Activated T-helper 2 cell treated with anti-CD3 and anti-CD28 coated beads, Interferon-gamma antibody, Interleukin-2, Interleukin-4, amounts not matched to agents 10 μg/mL and 5 μg/mL and 100 μg/mL, durations not matched to agents 14 hours and 24 hours and 36 hours (primary cell): ENCODE measurements at regions not wholly inside any gene's neighbourhood (a gene's known extent, or its start where the extent isn't known, plus 50 kb on each side); places are given as distances from the start of the nearest gene placed in this dataset.

Experiments
- DNase-seq: peaks from one replicate; pipeline ENCODE4 v3.0.0; 2021; ENCODE audit warnings: low spot score
- H3K27ac Mint-ChIP-seq: one replicate; pipeline ENCODE4 v1.8.0; 2021; ENCODE audit warnings: mixed read lengths
- H3K27me3 Mint-ChIP-seq: one replicate; pipeline ENCODE4 v1.8.0; 2021; ENCODE audit warnings: low read depth, mixed read lengths
- H3K36me3 Mint-ChIP-seq: one replicate; pipeline ENCODE4 v1.8.0; 2021; ENCODE audit warnings: low read depth, mixed read lengths
- H3K4me1 Mint-ChIP-seq: one replicate; pipeline ENCODE4 v1.8.0; 2021; ENCODE audit warnings: low read depth, mixed read lengths
- H3K4me3 Mint-ChIP-seq: one replicate; pipeline ENCODE4 v1.8.0; 2021; ENCODE audit warnings: low read depth, mild to moderate bottlenecking, moderate library complexity, mixed read lengths
- H3K9me3 Mint-ChIP-seq: one replicate; pipeline ENCODE4 v1.8.0; 2021; ENCODE audit warnings: mixed read lengths
- intact Hi-C: fragments of 100-400 bp; cut with micrococcal nuclease; formaldehyde crosslinking; loops from one replicate; pipeline ENCODE4 v1.15.1; 2023

- Mint-ChIP-seq H3K4me3 (no peak overlapping the region), H3K27ac (no peak overlapping the region), H3K27me3 (peaks cover 8% of the 10 kb centered on the region), H3K4me1 (no peaks in the 10 kb centered on the region), H3K9me3 (no peaks in the 10 kb centered on the region), H3K36me3 (no peaks in the 10 kb centered on the region)
- DNase-seq = no peak
- intact Hi-C loops = no loop called here
Observed at GRCh38 chr14:66137081-66137480, 349.1 kb upstream of the CCDC196 start.

GRCh38 chr14:66139432-66139831 is 346.7 kb upstream of the CCDC196 start:
- no peaks in the 10 kb centered on the region for H3K9me3 Mint-ChIP-seq
- H3K27ac Mint-ChIP-seq = no peak overlapping the region
- H3K27me3 Mint-ChIP-seq = peaks cover 11% of the 10 kb centered on the region
- intact Hi-C loops = no loop called here
- no peak for DNase-seq
- H3K4me1 Mint-ChIP-seq = no peaks in the 10 kb centered on the region
- H3K36me3 Mint-ChIP-seq = no peaks in the 10 kb centered on the region
- no peak overlapping the region for H3K4me3 Mint-ChIP-seq

- intact Hi-C loops = no loop called here
- Mint-ChIP-seq H3K36me3 (no peaks in the 10 kb centered on the region), H3K4me1 (no peaks in the 10 kb centered on the region), H3K27me3 (peaks cover 12% of the 10 kb centered on the region), H3K27ac (no peak overlapping the region), H3K4me3 (no peak overlapping the region), H3K9me3 (no peaks in the 10 kb centered on the region)
- DNase-seq = no peak
Observed at GRCh38 chr14:66140213-66140918, 345.8 kb upstream of the CCDC196 start.

GRCh38 chr14:66140963-66141362 is 345.2 kb upstream of the CCDC196 start:
- Mint-ChIP-seq H3K27me3 (peaks cover 12% of the 10 kb centered on the region), H3K4me1 (no peaks in the 10 kb centered on the region), H3K4me3 (no peak overlapping the region), H3K9me3 (no peaks in the 10 kb centered on the region), H3K27ac (no peak overlapping the region), H3K36me3 (no peaks in the 10 kb centered on the region)
- no peak for DNase-seq
- intact Hi-C loops = no loop called here

GRCh38 chr14:66141733-66142132 is 344.4 kb upstream of the CCDC196 start:
- H3K27ac Mint-ChIP-seq = no peak overlapping the region
- intact Hi-C loops = no loop called here
- H3K4me3 Mint-ChIP-seq = no peak overlapping the region
- H3K4me1 Mint-ChIP-seq = no peaks in the 10 kb centered on the region
- no peaks in the 10 kb centered on the region for H3K9me3 Mint-ChIP-seq
- peaks cover 12% of the 10 kb centered on the region for H3K27me3 Mint-ChIP-seq
- H3K36me3 Mint-ChIP-seq = no peaks in the 10 kb centered on the region
- DNase-seq = no peak

GRCh38 chr14:66143387-66144112 is 342.6 kb upstream of the CCDC196 start:
- Mint-ChIP-seq H3K4me3 (no peak overlapping the region), H3K4me1 (no peaks in the 10 kb centered on the region), H3K27ac (no peak overlapping the region), H3K27me3 (peaks cover 20% of the 10 kb centered on the region), H3K9me3 (no peaks in the 10 kb centered on the region), H3K36me3 (no peaks in the 10 kb centered on the region)
- DNase-seq = no peak
- intact Hi-C loops = no loop called here

GRCh38 chr14:66152302-66152701 is 333.9 kb upstream of the CCDC196 start:
- Mint-ChIP-seq H3K9me3 (no peaks in the 10 kb centered on the region), H3K4me1 (no peaks in the 10 kb centered on the region), H3K4me3 (no peak overlapping the region), H3K36me3 (no peaks in the 10 kb centered on the region), H3K27me3 (peaks cover 12% of the 10 kb centered on the region), H3K27ac (no peak overlapping the region)
- intact Hi-C loops = no loop called here
- no peak for DNase-seq

- Mint-ChIP-seq H3K27me3 (peaks cover 11% of the 10 kb centered on the region), H3K27ac (no peak overlapping the region), H3K4me3 (no peak overlapping the region), H3K9me3 (no peaks in the 10 kb centered on the region), H3K36me3 (no peaks in the 10 kb centered on the region), H3K4me1 (no peaks in the 10 kb centered on the region)
- DNase-seq = no peak
- intact Hi-C loops = no loop called here
Observed at GRCh38 chr14:66152747-66153146, 333.4 kb upstream of the CCDC196 start.

- Mint-ChIP-seq H3K27me3 (peaks cover 10% of the 10 kb centered on the region), H3K9me3 (no peaks in the 10 kb centered on the region), H3K36me3 (no peaks in the 10 kb centered on the region), H3K4me1 (no peaks in the 10 kb centered on the region), H3K4me3 (no peak overlapping the region), H3K27ac (no peak overlapping the region)
- DNase-seq = no peak
- intact Hi-C loops = no loop called here
Observed at GRCh38 chr14:66163023-66163422, 323.1 kb upstream of the CCDC196 start.

GRCh38 chr14:66165337-66165736 is 320.8 kb upstream of the CCDC196 start:
- Mint-ChIP-seq H3K4me1 (no peaks in the 10 kb centered on the region), H3K27me3 (peaks cover 14% of the 10 kb centered on the region), H3K36me3 (no peaks in the 10 kb centered on the region), H3K27ac (no peak overlapping the region), H3K9me3 (no peaks in the 10 kb centered on the region), H3K4me3 (no peak overlapping the region)
- intact Hi-C loops = no loop called here
- no peak for DNase-seq

GRCh38 chr14:66174453-66174891 is 311.7 kb upstream of the CCDC196 start:
- Mint-ChIP-seq H3K27ac (no peak overlapping the region), H3K36me3 (no peaks in the 10 kb centered on the region), H3K9me3 (no peaks in the 10 kb centered on the region), H3K4me1 (no peaks in the 10 kb centered on the region), H3K4me3 (no peak overlapping the region), H3K27me3 (peaks cover 16% of the 10 kb centered on the region)
- intact Hi-C loops = no loop called here
- no peak for DNase-seq

GRCh38 chr14:66177935-66178334 is 308.2 kb upstream of the CCDC196 start:
- no peak overlapping the region for H3K4me3 Mint-ChIP-seq
- no peaks in the 10 kb centered on the region for H3K4me1 Mint-ChIP-seq
- H3K27ac Mint-ChIP-seq = no peak overlapping the region
- H3K36me3 Mint-ChIP-seq = no peaks in the 10 kb centered on the region
- no peaks in the 10 kb centered on the region for H3K9me3 Mint-ChIP-seq
- H3K27me3 Mint-ChIP-seq = peaks cover 7% of the 10 kb centered on the region
- intact Hi-C loops = no loop called here
- DNase-seq = no peak

- Mint-ChIP-seq H3K36me3 (no peaks in the 10 kb centered on the region), H3K9me3 (peaks cover 5% of the 10 kb centered on the region), H3K4me3 (no peak overlapping the region), H3K27ac (no peak overlapping the region), H3K4me1 (no peaks in the 10 kb centered on the region), H3K27me3 (peaks cover 5% of the 10 kb centered on the region)
- intact Hi-C loops = no loop called here
- DNase-seq = no peak
Observed at GRCh38 chr14:66196670-66197069, 289.5 kb upstream of the CCDC196 start.
